ENCODE measurements at regions not wholly inside any gene's neighbourhood (a gene's known extent, or its start where the extent isn't known, plus 50 kb on each side); places are given as distances from the start of the nearest gene placed in this dataset.
A peak's percentile ranks its signal among the peaks of the same experiment; 100 is the strongest.

DNA sequence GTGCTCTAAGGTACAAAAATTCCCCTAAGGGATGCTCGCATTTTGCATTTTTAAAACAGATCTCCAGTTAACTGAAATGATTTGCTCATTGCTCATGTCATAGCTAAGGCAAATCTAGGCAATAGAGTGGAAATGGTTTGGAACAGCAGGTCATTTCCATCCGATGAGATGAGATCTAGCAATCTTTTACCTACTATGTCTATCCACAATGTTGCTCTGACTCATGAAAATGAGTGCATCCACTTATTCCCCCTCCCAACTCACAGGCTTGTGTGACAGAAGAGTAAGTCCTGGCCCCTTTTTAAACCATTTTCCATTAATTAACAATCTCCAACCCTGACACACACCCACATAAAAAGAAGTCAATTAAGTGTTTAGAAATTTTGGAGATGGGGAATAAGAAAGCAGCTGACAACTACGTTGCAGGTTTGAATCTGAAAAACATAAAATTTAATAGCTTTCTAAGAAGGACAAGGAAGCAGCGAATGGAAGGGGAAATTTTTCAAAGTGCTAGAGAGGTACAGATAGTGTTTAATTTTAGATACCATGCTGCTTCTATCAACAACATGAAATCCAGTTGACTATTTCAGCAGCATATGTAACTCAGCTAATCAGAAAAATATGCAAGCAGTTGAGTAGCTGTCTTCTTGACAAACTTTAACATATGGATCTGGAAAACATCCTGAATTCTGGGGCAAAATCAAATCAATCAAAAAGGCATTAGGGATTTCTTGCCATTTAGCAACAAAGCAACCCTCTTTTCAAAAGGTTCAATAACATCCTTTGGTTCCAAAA is 112.0 kb downstream of the TMCO5A start:
- no peak for DNase-seq

- no peak for DNase-seq
Measured at GRCh38 chr15:38048001-38048455, 113.6 kb downstream of the TMCO5A start.

DNA sequence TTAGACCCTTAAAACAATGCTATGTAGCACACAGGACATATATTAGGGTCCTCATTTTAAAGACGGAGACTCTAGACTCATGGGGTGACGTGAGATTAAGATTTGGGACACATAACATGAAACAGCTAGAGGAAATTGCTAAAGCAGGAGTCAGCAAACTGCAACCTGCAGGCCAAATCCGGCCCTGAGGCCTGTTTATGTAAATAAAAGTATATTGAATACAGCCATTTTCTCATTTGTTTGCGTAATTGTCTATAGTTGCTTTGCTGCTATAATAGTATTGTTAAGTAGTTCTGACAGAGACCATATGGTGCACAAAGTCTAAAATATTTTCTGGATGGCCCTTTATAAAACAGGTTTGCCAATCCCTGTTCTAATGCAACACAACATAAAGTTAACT is 115.5 kb downstream of the TMCO5A start:
- no peak for DNase-seq

GRCh38 chr15:38050529-38051448 is 116.3 kb downstream of the TMCO5A start:
- no peak for DNase-seq

- DNase-seq = no peak
Measured at GRCh38 chr15:38053205-38053604, 118.8 kb downstream of the TMCO5A start.

DNA sequence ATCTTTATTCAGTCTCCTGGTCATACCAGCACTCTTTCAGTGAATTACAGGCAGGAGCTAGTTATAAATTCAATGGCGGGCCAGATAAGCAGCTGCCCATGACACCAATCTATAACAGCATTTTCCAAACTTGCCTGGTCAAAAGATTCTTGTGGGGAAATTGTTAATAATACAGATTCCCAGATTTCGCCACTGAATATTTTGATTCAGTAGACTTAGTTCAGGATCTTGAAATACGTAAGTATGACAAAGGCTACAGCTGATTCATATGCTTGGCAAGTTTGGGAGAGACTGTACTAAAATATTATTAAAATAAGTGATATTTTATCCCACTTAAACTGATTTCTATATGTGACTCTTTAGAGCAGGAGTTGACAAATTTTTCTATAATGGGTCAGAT is 119.3 kb downstream of the TMCO5A start:
- no peak for DNase-seq

- no peak for DNase-seq
Measured at GRCh38 chr15:38054488-38054887, 120.0 kb downstream of the TMCO5A start.

- DNase-seq = no peak
Measured at GRCh38 chr15:38058596-38059075, 124.2 kb downstream of the TMCO5A start.

GRCh38 chr15:38059665-38060064 is 125.2 kb downstream of the TMCO5A start:
- no peak for DNase-seq

- no peak for DNase-seq
Measured at GRCh38 chr15:38061856-38062649, 127.6 kb downstream of the TMCO5A start.

DNA sequence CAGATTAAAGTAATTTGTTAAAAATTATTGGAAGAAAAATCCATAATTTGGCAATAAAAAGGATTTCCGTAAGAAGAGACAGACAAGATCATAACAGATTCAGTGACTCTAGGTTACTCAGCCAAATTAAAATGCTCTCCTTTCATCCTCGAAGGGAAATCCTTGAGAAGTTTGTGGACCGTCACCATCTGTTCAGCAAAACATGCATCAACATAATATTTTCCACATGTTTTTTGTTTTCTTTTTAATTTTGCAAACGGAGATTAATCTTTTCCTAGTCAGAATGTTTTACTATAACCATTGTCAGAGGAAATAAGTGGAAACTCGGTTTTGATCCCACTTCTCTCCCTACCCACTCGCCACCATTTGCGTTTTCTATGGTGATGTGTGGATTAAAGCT is 128.3 kb downstream of the TMCO5A start:
- DNase-seq = no peak

- no peak for DNase-seq
Measured at GRCh38 chr15:38065721-38066345, 131.4 kb downstream of the TMCO5A start.

GRCh38 chr15:38066612-38067011 is 132.2 kb downstream of the TMCO5A start:
- DNase-seq = no peak

DNA sequence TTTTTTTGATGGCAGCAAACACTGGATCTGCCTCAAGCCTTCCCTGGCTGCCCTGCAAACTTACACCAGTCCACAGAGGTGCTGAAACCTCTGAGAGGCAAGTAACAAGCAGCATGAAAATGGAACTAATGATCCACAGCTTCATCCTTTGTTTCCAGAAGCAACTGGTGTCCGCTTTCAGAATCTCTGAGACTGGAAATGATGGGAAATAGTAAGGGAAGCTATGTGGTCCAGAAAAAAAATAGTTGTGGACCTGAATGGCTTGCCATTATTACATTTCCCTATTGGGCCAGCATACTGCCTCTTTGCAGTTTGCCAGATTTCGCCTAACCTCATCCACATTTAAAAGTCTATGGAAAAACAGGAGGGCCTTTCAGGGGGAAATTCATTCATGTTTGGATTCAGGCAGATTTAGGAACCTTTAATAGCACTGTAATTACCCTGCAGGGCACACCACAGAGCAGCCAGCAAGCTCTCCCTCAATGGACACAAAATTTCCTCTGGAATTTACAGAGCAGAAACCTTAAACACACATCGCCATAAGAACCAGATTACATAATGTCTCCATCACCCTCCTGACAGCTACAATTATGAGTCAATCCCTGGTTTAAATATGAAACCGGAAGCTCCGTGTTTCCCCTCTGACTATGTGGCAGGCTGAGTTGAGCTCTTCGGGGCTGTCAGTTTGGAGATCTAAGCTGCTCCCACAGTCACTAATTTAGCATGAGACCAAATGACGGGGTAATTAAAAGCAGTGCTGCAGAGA is 134.4 kb downstream of the TMCO5A start:
- peak in 11 of 56 donors; percentile 2 to 36 (median 18) for DNase-seq

GRCh38 chr15:38069511-38070011 is 135.1 kb downstream of the TMCO5A start:
- no peak for DNase-seq

- DNase-seq = no peak
Measured at GRCh38 chr15:38070778-38071177, 136.3 kb downstream of the TMCO5A start.

GRCh38 chr15:38071211-38071972 is 137.0 kb downstream of the TMCO5A start:
- no peak for DNase-seq

GRCh38 chr15:38072007-38072347 is 137.5 kb downstream of the TMCO5A start:
- no peak for DNase-seq
